B cell (primary cell): ENCODE measurements at regions not wholly inside any gene's neighbourhood (a gene's known extent, or its start where the extent isn't known, plus 50 kb on each side); places are given as distances from the start of the nearest gene placed in this dataset.

ENCODE experiments used
- ATAC-seq: fragments of 200-7000 bp; cut with Tn5 transposase; one replicate; pipeline ENCODE4 v1.10.0; 2021; ENCODE audit warnings: low read depth, mild to moderate bottlenecking, moderate number of reproducible peaks, moderate library complexity
- CTCF ChIA-PET: fragments of 350-600 bp; sonication (Branson Sonifier 250); formaldehyde crosslinking; loops from one replicate; lab custom pipeline; 2021; ENCODE audit warnings: antibody characterized with exemption, inconsistent platforms; lab: Charles Lee
- POLR2A ChIA-PET: fragments of 350-600 bp; sonication (Branson Sonifier 250); formaldehyde crosslinking; loops from one replicate; lab custom pipeline; 2021; ENCODE audit warnings: antibody characterized with exemption; lab: Charles Lee
- DNase-seq: peaks from one replicate; pipeline ENCODE4 v3.0.0; 2013
- H2AFZ ChIP-seq: 2 replicates; pipeline ENCODE4 v1.6.1; 2012; ENCODE audit warnings: mild to moderate bottlenecking, low read depth, low read length; ENCODE audit not compliant: insufficient read depth, poor library complexity, severe bottlenecking
- H3K27ac ChIP-seq, 2 donors: 1 replicate in 1 of 2; 2 replicates in 1 of 2; pipeline ENCODE4 v1.5.1; 2012 to 2013; ENCODE audit warnings: low read length in 2 of 2, mild to moderate bottlenecking in 2 of 2, moderate library complexity in 1 of 2
- H3K27me3 ChIP-seq, 4 experiments: fragments of 200-600 bp in 1 of 4; sonication (generic) in 1 of 4; replicated peaks in 1 of 4; 1 replicate in 2 of 4; 2 replicates in 2 of 4; pipeline versions ENCODE4 v1.6.1 to v1.7.0; 2013 to 2016; ENCODE audit warnings: low read length in 3 of 4, mild to moderate bottlenecking in 2 of 4, mixed read lengths in 1 of 4, moderate library complexity in 1 of 4; ENCODE audit not compliant: insufficient read depth in 4 of 4, control insufficient read depth in 3 of 4; ENCODE audit errors: control extremely low read depth in 1 of 4
- H3K36me3 ChIP-seq, 2 experiments: replicated peaks in 1 of 2; 1 replicate in 1 of 2; 2 replicates in 1 of 2; pipeline versions ENCODE4 v1.6.1 to v1.7.1; 2013; ENCODE audit warnings: low read length in 1 of 2; ENCODE audit not compliant: insufficient read depth in 2 of 2, control insufficient read depth in 1 of 2; ENCODE audit errors: control extremely low read depth in 1 of 2, extremely low read depth in 1 of 2
- H3K4me1 ChIP-seq, 2 donors: fragments of 200-600 bp in 1 of 2; sonication (generic) in 1 of 2; 1 replicate in 1 of 2; 2 replicates in 1 of 2; pipeline versions ENCODE4 v1.5.1 to v1.6.1; 2013 to 2017; ENCODE audit warnings: low read length in 2 of 2; ENCODE audit not compliant: control insufficient read depth in 2 of 2, insufficient read depth in 2 of 2
- H3K4me2 ChIP-seq: replicated peaks from 2 replicates; pipeline ENCODE3; 2012; ENCODE audit warnings: mild to moderate bottlenecking, low read depth, low read length; ENCODE audit not compliant: poor library complexity, severe bottlenecking
- H3K4me3 ChIP-seq, 5 experiments: fragments of 200-600 bp in 1 of 5; sonication (generic) in 1 of 5; 1 replicate in 3 of 5; 2 replicates in 2 of 5; pipeline versions ENCODE4 v1.5.1 to v1.7.0; 2011 to 2016; ENCODE audit warnings: low read length in 4 of 5, mild to moderate bottlenecking in 4 of 5, low read depth in 2 of 5, control low read depth in 1 of 5, moderate library complexity in 1 of 5; ENCODE audit not compliant: insufficient read depth in 1 of 5; ENCODE audit errors: control extremely low read depth in 1 of 5, extremely low read depth in 1 of 5
- H3K79me2 ChIP-seq: fragments of 200-600 bp; sonication (generic); one replicate; pipeline ENCODE4 v1.6.0; 2016; ENCODE audit warnings: low read length; ENCODE audit not compliant: control insufficient read depth, insufficient read depth
- H3K9ac ChIP-seq: fragments of 200-600 bp; sonication (generic); 2 replicates; pipeline ENCODE4 v1.6.1; 2017; ENCODE audit warnings: mild to moderate bottlenecking, low read length, moderate library complexity
- H3K9me3 ChIP-seq, 3 donors: one replicate each; pipeline versions ENCODE4 v1.6.1 to v1.7.1; 2013; ENCODE audit warnings: low read length in 2 of 3; ENCODE audit not compliant: control insufficient read depth in 2 of 3, insufficient read depth in 1 of 3; ENCODE audit errors: control extremely low read depth in 1 of 3
- H4K20me1 ChIP-seq: 2 replicates; pipeline ENCODE4 v1.6.0; 2012; ENCODE audit warnings: mild to moderate bottlenecking, low read length; ENCODE audit not compliant: insufficient read depth, control insufficient read depth, poor library complexity, severe bottlenecking
- H3K27ac Mint-ChIP-seq: one replicate; pipeline ENCODE4 v1.8.0; 2021; ENCODE audit warnings: mixed read lengths
- H3K27me3 Mint-ChIP-seq: one replicate; pipeline ENCODE4 v1.8.0; 2021; ENCODE audit warnings: mixed read lengths
- H3K4me1 Mint-ChIP-seq: one replicate; pipeline ENCODE4 v1.8.0; 2021; ENCODE audit warnings: mixed read lengths
- H3K4me3 Mint-ChIP-seq: one replicate; pipeline ENCODE4 v1.8.0; 2021; ENCODE audit warnings: mixed read lengths
- H3K9me3 Mint-ChIP-seq: one replicate; pipeline ENCODE4 v1.8.0; 2022; ENCODE audit warnings: mixed read lengths; ENCODE audit not compliant: insufficient read depth
- EZH2 ChIP-seq: IDR thresholded peaks from 2 replicates; pipeline ENCODE4 v1.6.1; 2012; ENCODE audit warnings: borderline replicate concordance, low read depth, mild to moderate bottlenecking, moderate library complexity, low read length; ENCODE audit not compliant: insufficient read depth, poor library complexity, severe bottlenecking
- WGBS: methylation state at CpG from one replicate; pipeline ENCODE4 v1.1.5; 2013; ENCODE audit warnings: missing lambda C conversion rate; ENCODE audit not compliant: insufficient coverage; 5-methylcytosine and 5-hydroxymethylcytosine counted together
- intact Hi-C: fragments of 100-400 bp; cut with micrococcal nuclease; formaldehyde crosslinking; loops from one replicate; pipeline ENCODE4 v1.10.0; 2022
- TF ChIP-seq, protein P1 (sequence below): fragments of 200-600 bp; IDR thresholded peaks from one replicate; pipeline ENCODE4 v1.8.0; 2022; ENCODE audit warnings: antibody characterized with exemption, mild to moderate bottlenecking

DNA sequence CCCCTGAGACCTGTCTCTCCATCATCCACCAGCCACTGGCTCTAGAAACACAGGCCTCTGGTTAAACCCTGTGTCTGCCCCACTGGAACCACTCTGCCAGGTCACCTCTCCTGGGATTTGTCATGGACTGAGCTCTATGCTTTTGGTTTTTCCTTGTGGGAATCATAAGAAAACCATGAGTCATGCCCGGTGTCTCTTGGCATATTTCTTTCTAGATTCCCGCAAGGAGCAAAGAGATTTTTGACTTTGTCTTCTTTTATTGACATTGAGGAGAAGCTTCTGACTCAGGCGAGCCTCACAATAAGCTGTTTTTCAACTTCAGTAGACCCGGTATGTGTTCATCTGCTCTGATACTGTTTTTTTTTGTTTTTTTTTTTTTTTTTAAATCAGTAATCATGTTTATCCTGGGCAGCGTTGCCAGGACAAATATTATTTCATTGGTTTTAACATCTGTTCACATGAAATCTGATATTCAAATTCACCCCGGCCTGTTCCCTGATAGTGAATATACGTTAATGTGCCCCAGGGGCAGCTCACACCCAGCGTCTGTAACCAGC, 207.1 kb downstream of the ACKR3 start:
- no peak for DNase-seq
- no peak overlapping the region for H3K9ac ChIP-seq
- intact Hi-C loops, result no loop called here
- Mint-ChIP-seq H3K4me3 (no peak overlapping the region), H3K4me1 (no peaks in the 10 kb centered on the region), H3K9me3 (no peaks in the 10 kb centered on the region), H3K27me3 (peaks cover 6% of the 10 kb centered on the region), H3K27ac (no peak overlapping the region)
- CTCF ChIA-PET, result no interaction called here
- no peaks in the 10 kb centered on the region for H4K20me1 ChIP-seq
- no peaks in the 10 kb centered on the region for H3K36me3 ChIP-seq
- no peaks in the 10 kb centered on the region for H3K79me2 ChIP-seq
- ATAC-seq, result no peak
- TF ChIP-seq EZH2, result no peak
- TF ChIP-seq, protein P1, sequence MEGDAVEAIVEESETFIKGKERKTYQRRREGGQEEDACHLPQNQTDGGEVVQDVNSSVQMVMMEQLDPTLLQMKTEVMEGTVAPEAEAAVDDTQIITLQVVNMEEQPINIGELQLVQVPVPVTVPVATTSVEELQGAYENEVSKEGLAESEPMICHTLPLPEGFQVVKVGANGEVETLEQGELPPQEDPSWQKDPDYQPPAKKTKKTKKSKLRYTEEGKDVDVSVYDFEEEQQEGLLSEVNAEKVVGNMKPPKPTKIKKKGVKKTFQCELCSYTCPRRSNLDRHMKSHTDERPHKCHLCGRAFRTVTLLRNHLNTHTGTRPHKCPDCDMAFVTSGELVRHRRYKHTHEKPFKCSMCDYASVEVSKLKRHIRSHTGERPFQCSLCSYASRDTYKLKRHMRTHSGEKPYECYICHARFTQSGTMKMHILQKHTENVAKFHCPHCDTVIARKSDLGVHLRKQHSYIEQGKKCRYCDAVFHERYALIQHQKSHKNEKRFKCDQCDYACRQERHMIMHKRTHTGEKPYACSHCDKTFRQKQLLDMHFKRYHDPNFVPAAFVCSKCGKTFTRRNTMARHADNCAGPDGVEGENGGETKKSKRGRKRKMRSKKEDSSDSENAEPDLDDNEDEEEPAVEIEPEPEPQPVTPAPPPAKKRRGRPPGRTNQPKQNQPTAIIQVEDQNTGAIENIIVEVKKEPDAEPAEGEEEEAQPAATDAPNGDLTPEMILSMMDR, result no peak
- H3K4me1 ChIP-seq, result no peaks in the 10 kb centered on the region
- no peaks in the 10 kb centered on the region for H3K9me3 ChIP-seq
- H2AFZ ChIP-seq, result no peak overlapping the region
- no peaks in the 10 kb centered on the region for H3K27me3 ChIP-seq
- no CpG with 5 or more reads among the region's 8 CpGs for WGBS
- no peak overlapping the region for H3K4me2 ChIP-seq
- POLR2A ChIA-PET, result no interaction called here
- no peak overlapping the region for H3K27ac ChIP-seq
- no peak overlapping the region for H3K4me3 ChIP-seq

DNA sequence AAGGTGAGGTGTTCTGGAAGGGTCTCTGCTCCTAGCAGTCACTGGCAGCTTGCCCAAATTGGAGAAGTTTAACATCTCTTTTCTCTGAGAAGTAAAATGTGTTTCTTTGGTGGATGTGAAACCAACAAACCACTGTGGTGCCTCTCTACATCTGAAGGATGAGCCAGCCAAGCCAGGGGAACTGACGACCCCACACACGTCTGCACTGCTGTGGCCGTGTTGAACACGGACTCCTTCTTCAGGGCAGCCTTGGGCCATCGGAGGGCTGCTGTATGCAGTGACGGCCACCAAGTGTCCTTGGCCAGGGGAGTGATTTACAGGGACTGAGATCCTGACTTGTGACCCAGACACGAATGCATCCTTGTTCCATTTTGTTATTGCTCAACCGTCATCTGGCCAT, 207.8 kb downstream of the ACKR3 start:
- H3K27me3 ChIP-seq, result no peaks in the 10 kb centered on the region
- TF ChIP-seq, protein P1, result no peak
- no peak for TF ChIP-seq EZH2
- Mint-ChIP-seq H3K27me3 (peaks cover 6% of the 10 kb centered on the region), H3K27ac (no peak overlapping the region), H3K9me3 (no peaks in the 10 kb centered on the region), H3K4me3 (no peak overlapping the region), H3K4me1 (no peaks in the 10 kb centered on the region)
- no peak overlapping the region for H3K4me3 ChIP-seq
- 96% methylated on average over 8 of the region's 8 CpGs for WGBS
- ChIA-PET CTCF (no interaction called here), POLR2A (no interaction called here)
- no peaks in the 10 kb centered on the region for H3K4me1 ChIP-seq
- no peaks in the 10 kb centered on the region for H3K36me3 ChIP-seq
- H4K20me1 ChIP-seq, result no peaks in the 10 kb centered on the region
- H3K9ac ChIP-seq, result no peak overlapping the region
- no peaks in the 10 kb centered on the region for H3K9me3 ChIP-seq
- intact Hi-C loops, result no loop called here
- no peak overlapping the region for H2AFZ ChIP-seq
- H3K4me2 ChIP-seq, result no peak overlapping the region
- no peak overlapping the region for H3K27ac ChIP-seq
- no peak for DNase-seq
- no peak for ATAC-seq
- no peaks in the 10 kb centered on the region for H3K79me2 ChIP-seq
